Duodenal mucosa (tissue), 2 donors: ENCODE measurements at regions not wholly inside any gene's neighbourhood (a gene's known extent, or its start where the extent isn't known, plus 50 kb on each side); places are given as distances from the start of the nearest gene placed in this dataset.

Source experiments
- H3K27ac ChIP-seq: one replicate; pipeline ENCODE4 v1.7.0; 2013; ENCODE audit warnings: low read depth, low read length
- H3K27me3 ChIP-seq, 2 donors: one replicate each; pipeline ENCODE4 v1.7.0; 2013; ENCODE audit warnings: low read length in 2 of 2, control low read depth in 1 of 2; ENCODE audit not compliant: insufficient read depth in 2 of 2, control insufficient read depth in 1 of 2
- H3K36me3 ChIP-seq, 2 donors: one replicate each; pipeline ENCODE4 v1.7.0; 2013; ENCODE audit warnings: low read length in 2 of 2, control low read depth in 1 of 2; ENCODE audit not compliant: insufficient read depth in 2 of 2, control insufficient read depth in 1 of 2
- H3K4me1 ChIP-seq, 2 donors: one replicate each; pipeline ENCODE4 v1.7.0; 2013; ENCODE audit warnings: low read length in 2 of 2, control low read depth in 1 of 2; ENCODE audit not compliant: insufficient read depth in 2 of 2, control insufficient read depth in 1 of 2
- H3K4me3 ChIP-seq, 2 donors: one replicate each; pipeline ENCODE4 v1.7.0; 2013; ENCODE audit warnings: low read length in 2 of 2, low read depth in 1 of 2
- H3K9ac ChIP-seq, 2 donors: one replicate each; pipeline ENCODE4 v1.7.0; 2013; ENCODE audit warnings: low read length in 2 of 2, low read depth in 1 of 2
- H3K9me3 ChIP-seq, 2 donors: one replicate each; pipeline ENCODE4 v1.7.0; 2013; ENCODE audit warnings: low read length in 2 of 2, control low read depth in 1 of 2; ENCODE audit not compliant: control insufficient read depth in 1 of 2

- Histone ChIP-seq H3K4me3 (no peak overlapping the region), H3K36me3 (no peaks in the 10 kb centered on the region), H3K27me3 (no peaks in the 10 kb centered on the region), H3K4me1 (no peaks in the 10 kb centered on the region), H3K9me3 (no peaks in the 10 kb centered on the region), H3K27ac (no peak overlapping the region), H3K9ac (no peak overlapping the region)
Measured at GRCh38 chr2:2698182-2699120, 367.4 kb upstream of the MYT1L start.

GRCh38 chr2:2696733-2697455 is 365.8 kb upstream of the MYT1L start:
- Histone ChIP-seq H3K27me3 (no peaks in the 10 kb centered on the region), H3K4me3 (no peak overlapping the region), H3K9ac (no peak overlapping the region), H3K9me3 (no peaks in the 10 kb centered on the region), H3K36me3 (no peaks in the 10 kb centered on the region), H3K27ac (no peak overlapping the region), H3K4me1 (no peaks in the 10 kb centered on the region)

GRCh38 chr2:2696325-2696724 is 365.2 kb upstream of the MYT1L start:
- H3K9ac ChIP-seq: no peak overlapping the region
- H3K4me3 ChIP-seq: no peak overlapping the region
- no peaks in the 10 kb centered on the region for H3K36me3 ChIP-seq
- H3K4me1 ChIP-seq: no peaks in the 10 kb centered on the region
- no peak overlapping the region for H3K27ac ChIP-seq
- H3K27me3 ChIP-seq: no peaks in the 10 kb centered on the region
- no peaks in the 10 kb centered on the region for H3K9me3 ChIP-seq

- Histone ChIP-seq H3K9ac (no peak overlapping the region), H3K9me3 (no peaks in the 10 kb centered on the region), H3K36me3 (no peaks in the 10 kb centered on the region), H3K27me3 (no peaks in the 10 kb centered on the region), H3K4me3 (no peak overlapping the region), H3K4me1 (no peaks in the 10 kb centered on the region), H3K27ac (no peak overlapping the region)
Measured at GRCh38 chr2:2694746-2695145, 363.7 kb upstream of the MYT1L start.

- Histone ChIP-seq H3K9me3 (no peaks in the 10 kb centered on the region), H3K9ac (no peak overlapping the region), H3K27me3 (no peaks in the 10 kb centered on the region), H3K27ac (no peak overlapping the region), H3K4me1 (no peaks in the 10 kb centered on the region), H3K4me3 (no peak overlapping the region), H3K36me3 (no peaks in the 10 kb centered on the region)
Measured at GRCh38 chr2:2692599-2693389, 361.7 kb upstream of the MYT1L start.

GRCh38 chr2:2691419-2691818 is 360.3 kb upstream of the MYT1L start:
- Histone ChIP-seq H3K4me1 (no peaks in the 10 kb centered on the region), H3K36me3 (no peaks in the 10 kb centered on the region), H3K27ac (no peak overlapping the region), H3K9me3 (no peaks in the 10 kb centered on the region), H3K4me3 (no peak overlapping the region), H3K27me3 (no peaks in the 10 kb centered on the region), H3K9ac (no peak overlapping the region)

GRCh38 chr2:2690985-2691384 is 359.9 kb upstream of the MYT1L start:
- Histone ChIP-seq H3K36me3 (no peaks in the 10 kb centered on the region), H3K27ac (no peak overlapping the region), H3K4me1 (no peaks in the 10 kb centered on the region), H3K4me3 (no peak overlapping the region), H3K9me3 (no peaks in the 10 kb centered on the region), H3K27me3 (no peaks in the 10 kb centered on the region), H3K9ac (no peak overlapping the region)

GRCh38 chr2:2689306-2689705 is 358.2 kb upstream of the MYT1L start:
- Histone ChIP-seq H3K27me3 (no peaks in the 10 kb centered on the region), H3K36me3 (no peaks in the 10 kb centered on the region), H3K4me3 (no peak overlapping the region), H3K9me3 (no peaks in the 10 kb centered on the region), H3K27ac (no peak overlapping the region), H3K9ac (no peak overlapping the region), H3K4me1 (no peaks in the 10 kb centered on the region)

- Histone ChIP-seq H3K36me3 (no peaks in the 10 kb centered on the region), H3K4me3 (no peak overlapping the region), H3K27ac (no peak overlapping the region), H3K9me3 (no peaks in the 10 kb centered on the region), H3K27me3 (no peaks in the 10 kb centered on the region), H3K4me1 (no peaks in the 10 kb centered on the region), H3K9ac (no peak overlapping the region)
Measured at GRCh38 chr2:2688254-2688653, 357.2 kb upstream of the MYT1L start.

GRCh38 chr2:2687745-2688144 is 356.7 kb upstream of the MYT1L start:
- Histone ChIP-seq H3K9ac (no peak overlapping the region), H3K9me3 (no peaks in the 10 kb centered on the region), H3K4me1 (no peaks in the 10 kb centered on the region), H3K27ac (no peak overlapping the region), H3K4me3 (no peak overlapping the region), H3K36me3 (no peaks in the 10 kb centered on the region), H3K27me3 (no peaks in the 10 kb centered on the region)
